K562 (cell line): ENCODE measurements at regions not wholly inside any gene's neighbourhood (a gene's known extent, or its start where the extent isn't known, plus 50 kb on each side); places are given as distances from the start of the nearest gene placed in this dataset.

Experiments
- ATAC-seq: fragments of 200-7000 bp; cut with Tn5 transposase; 3 replicates; pipeline ENCODE4 v1.9.1; 2020; ENCODE audit warnings: moderate library complexity
- BruUV-seq: library from RNA; stranded (reverse); fragments of 400-500 nt; replicated peaks from 2 replicates; lab custom pipeline; 2021; lab: Mats Ljungman, UMichigan
- CTCF ChIA-PET: fragments of 300-600 bp; formaldehyde crosslinking; extraction: SDS; loops from one replicate; lab custom pipeline; 2021; ENCODE audit warnings: low intra/inter-chr PET ratio; lab: Yijun Ruan, JAX
- POLR2A ChIA-PET: fragments of 300-600, 350-650 bp; sonication (Branson Sonifier 250); formaldehyde crosslinking; extraction: SDS; loops from one replicate; lab custom pipeline; 2021; ENCODE audit warnings: antibody characterized with exemption, inconsistent platforms; lab: Yijun Ruan, JAX
- DNase-seq, 4 experiments: peaks; one replicate each; pipeline versions ENCODE4 v3.0.0 to v3.0.0-alpha.2; 2011 to 2018; ENCODE audit warnings: low spot score in 3 of 4, mixed read lengths in 3 of 4; ENCODE audit errors: extremely low read depth in 1 of 4
- FAIRE-seq: peaks from 2 replicates; lab custom pipeline; 2011; peaks lifted over from hg19 to GRCh38; lab: Jason Lieb, UNC
- H2AFZ ChIP-seq: 2 replicates; pipeline ENCODE4 v1.6.0; 2011; ENCODE audit warnings: low read depth, low read length, control low read depth, inconsistent platforms
- H3K27ac ChIP-seq: fragments of 200-600 bp; 3 replicates; pipeline ENCODE4 v1.8.0; 2011; ENCODE audit warnings: low read depth, mild to moderate bottlenecking, control low read depth, inconsistent platforms, low read length, moderate library complexity, mixed read lengths; ENCODE audit errors: extremely low read depth
- H3K27me3 ChIP-seq, 2 experiments: fragments of 300-600 bp in 1 of 2; 2 replicates in 1 of 2; 3 replicates in 1 of 2; pipeline versions ENCODE4 v1.6.0 to v1.8.0; 2011; ENCODE audit warnings: inconsistent platforms in 2 of 2, low read length in 2 of 2, mild to moderate bottlenecking in 1 of 2, mixed read lengths in 1 of 2, moderate library complexity in 1 of 2; ENCODE audit not compliant: control insufficient read depth in 2 of 2, insufficient read depth in 2 of 2
- H3K36me3 ChIP-seq: fragments of 300-600 bp; 3 replicates; pipeline ENCODE4 v1.8.0; 2011; ENCODE audit warnings: mild to moderate bottlenecking, low read length, inconsistent platforms; ENCODE audit not compliant: control insufficient read depth, insufficient read depth
- H3K4me1 ChIP-seq, 2 experiments: fragments of 200-600 bp in 1 of 2; replicated peaks in 1 of 2; 2 replicates in 1 of 2; 3 replicates in 1 of 2; pipeline versions ENCODE4 v1.5.1 to v1.8.0; 2011; ENCODE audit warnings: inconsistent platforms in 2 of 2, low read length in 2 of 2, mild to moderate bottlenecking in 1 of 2, mixed read lengths in 1 of 2, moderate library complexity in 1 of 2; ENCODE audit not compliant: control insufficient read depth in 2 of 2, insufficient read depth in 2 of 2
- H3K4me2 ChIP-seq: 2 replicates; pipeline ENCODE4 v1.6.1; 2011; ENCODE audit warnings: low read length, control low read depth, inconsistent platforms, mixed read lengths; ENCODE audit not compliant: insufficient read depth
- H3K4me3 ChIP-seq: fragments of 200-600 bp; sonication (generic), shearing (Covaris generic); 2 replicates; pipeline ENCODE4 v1.5.1; 2016; ENCODE audit warnings: control low read depth, inconsistent platforms
- H3K79me2 ChIP-seq: fragments of 200-600 bp; 3 replicates; pipeline ENCODE4 v1.8.0; 2011; ENCODE audit warnings: low read length, inconsistent platforms; ENCODE audit not compliant: control insufficient read depth, insufficient read depth
- H3K9ac ChIP-seq, 2 experiments: 2 replicates each; pipeline versions ENCODE4 v1.6.0 to v1.6.1; 2011; ENCODE audit warnings: low read depth in 2 of 2, low read length in 2 of 2, control low read depth in 1 of 2, inconsistent platforms in 1 of 2, mild to moderate bottlenecking in 1 of 2, mixed read lengths in 1 of 2; ENCODE audit not compliant: insufficient read depth in 1 of 2
- H3K9me1 ChIP-seq: one replicate; pipeline ENCODE4 v1.6.0; 2011; ENCODE audit warnings: inconsistent platforms, mild to moderate bottlenecking, low read length, moderate library complexity; ENCODE audit not compliant: control insufficient read depth, insufficient read depth
- H3K9me3 ChIP-seq: replicated peaks from 2 replicates; pipeline ENCODE4 v1.5.1; 2011; ENCODE audit warnings: low read depth, low read length, inconsistent platforms; ENCODE audit not compliant: control insufficient read depth, insufficient read depth
- H4K20me1 ChIP-seq: replicated peaks from 2 replicates; pipeline ENCODE4 v1.6.1; 2011; ENCODE audit warnings: low read length, inconsistent platforms, mixed read lengths; ENCODE audit not compliant: control insufficient read depth, insufficient read depth
- ATF2 ChIP-seq: sonication (generic); formaldehyde crosslinking; IDR thresholded peaks from 2 replicates; pipeline ENCODE4 v1.8.1; 2022; ENCODE audit warnings: missing genetic modification reagents
- CHD4 ChIP-seq: fragments of 200-600 bp; sonication (generic); IDR thresholded peaks from 3 replicates; pipeline ENCODE4 v1.6.1; 2012; ENCODE audit warnings: low read depth, mild to moderate bottlenecking, mixed read lengths, low read length, inconsistent platforms; ENCODE audit not compliant: insufficient read depth, insufficient replicate concordance, poor library complexity, severe bottlenecking
- FOXK2 ChIP-seq, 2 experiments: fragments of 450-650 bp; IDR thresholded peaks in 1 of 2; conservative IDR thresholded peaks in 1 of 2; 2 replicates each; pipeline ENCODE4 v1.6.1; 2016; ENCODE audit warnings: low read depth in 2 of 2, mild to moderate bottlenecking in 1 of 2
- ZNF124 ChIP-seq: sonication (generic); formaldehyde crosslinking; IDR thresholded peaks from 2 replicates; pipeline ENCODE4 v1.8.1; 2022; ENCODE audit warnings: missing genetic modification reagents
- ZNF316 ChIP-seq: fragments of 450-650 bp; IDR thresholded peaks from 2 replicates; pipeline ENCODE4 v1.6.1; 2016
- ZNF778 ChIP-seq: fragments of 450-650 bp; formaldehyde crosslinking; IDR thresholded peaks from 2 replicates; pipeline ENCODE4 v1.4.0; 2020; ENCODE audit warnings: mild to moderate bottlenecking, moderate library complexity
- WGBS: fragments of 100-300 bp; shearing (Covaris generic); methylation state at CpG from one replicate; pipeline ENCODE4 v1.1.6; 2016; ENCODE audit warnings: low coverage, mixed read lengths; ENCODE audit not compliant: insufficient coverage; ENCODE audit errors: missing lambda C conversion rate; 5-methylcytosine and 5-hydroxymethylcytosine counted together
- in situ Hi-C: fragments of 300-500 bp; cut with MboI; formaldehyde crosslinking; loops from 4 replicates; pipeline ENCODE4 v1.15.0; 2018; ENCODE audit warnings: inconsistent platforms, mixed read lengths
- intact Hi-C: fragments of 100-400 bp; cut with micrococcal nuclease; formaldehyde crosslinking; loops from 2 replicates; pipeline ENCODE4 v1.14.2; 2022

GRCh38 chrX:106306391-106306947 lies 138.4 kb downstream of the PWWP3B start:
- no peak overlapping the region for H3K4me2 ChIP-seq

GRCh38 chrX:106323357-106323756 lies 155.3 kb downstream of the PWWP3B start:
- no peaks in the 10 kb centered on the region for H3K4me1 ChIP-seq
- ATAC-seq, result no peak
- H3K9me3 ChIP-seq, result no peaks in the 10 kb centered on the region
- FAIRE-seq, result no peak
- ChIA-PET POLR2A (no interaction called here), CTCF (no interaction called here)
- TF ChIP-seq ZNF124 (CRISPR knock-in tag) (no peak), ZNF316 (no peak), ATF2 (no peak)
- no peak overlapping the region for H3K4me2 ChIP-seq
- no peaks in the 10 kb centered on the region for H3K79me2 ChIP-seq
- no peak overlapping the region for H3K9ac ChIP-seq
- no peaks in the 10 kb centered on the region for H4K20me1 ChIP-seq
- no peak for DNase-seq
- H3K36me3 ChIP-seq, result no peaks in the 10 kb centered on the region
- no peaks in the 10 kb centered on the region for H3K27me3 ChIP-seq
- no peaks in the 10 kb centered on the region for H3K9me1 ChIP-seq
- BruUV-seq, result no TSS peak
- in situ Hi-C loops (no loop called here), intact Hi-C loops (no loop called here)
- H3K27ac ChIP-seq, result no peak overlapping the region
- H2AFZ ChIP-seq, result no peak overlapping the region
- no peak overlapping the region for H3K4me3 ChIP-seq

More at GRCh38 chrX:106306391-106306947, 138.4 kb downstream of the PWWP3B start:
- H3K9ac ChIP-seq, result no peak overlapping the region
- no peaks in the 10 kb centered on the region for H3K79me2 ChIP-seq
- ATAC-seq, result no peak
- H3K9me3 ChIP-seq, result no peaks in the 10 kb centered on the region
- no peak for DNase-seq
- POLR2A ChIA-PET, result no interaction called here
- no peak for FAIRE-seq
- WGBS, result 5% methylated on average over 7 of the region's 7 CpGs
- H3K4me1 ChIP-seq, result no peaks in the 10 kb centered on the region
- no peaks in the 10 kb centered on the region for H3K9me1 ChIP-seq
- no peak overlapping the region for H3K27ac ChIP-seq
- no peaks in the 10 kb centered on the region for H3K27me3 ChIP-seq
- intact Hi-C loops (no loop called here), in situ Hi-C loops (no loop called here)
- H4K20me1 ChIP-seq, result no peaks in the 10 kb centered on the region
- CTCF ChIA-PET, result no interaction called here
- TF ChIP-seq FOXK2 (conservative IDR thresholded peaks at IDR 0.05 in 1 of 2, IDR thresholded peaks at IDR 0.05 in 1 of 2; ENCODE audit: low read depth in 2 of 2) (no peak), CHD4 (no peak), ZNF778 (CRISPR knock-in tag) (no peak)
- no peak overlapping the region for H2AFZ ChIP-seq
- no peaks in the 10 kb centered on the region for H3K36me3 ChIP-seq
- H3K4me3 ChIP-seq, result no peak overlapping the region
- BruUV-seq, result no TSS peak
